ENCODE measurements at regions not wholly inside any gene's neighbourhood (a gene's known extent, or its start where the extent isn't known, plus 50 kb on each side); places are given as distances from the start of the nearest gene placed in this dataset.
"Not testable (repeated sequence)": the region's sequence is repeated elsewhere in the genome, so short reads cannot be mapped to it uniquely, and the experiment has no call there.

GRCh38 chrX:1053072-1053471 lies 159.4 kb downstream of the CRLF2 start:
- no peak for DNase-seq

GRCh38 chrX:1052021-1052420 lies 160.4 kb downstream of the CRLF2 start:
- DNase-seq, result no peak

GRCh38 chrX:1051421-1051820 lies 161.0 kb downstream of the CRLF2 start:
- no peak for DNase-seq

- no peak for DNase-seq
Measured at GRCh38 chrX:1045680-1046314, 166.7 kb downstream of the CRLF2 start.

GRCh38 chrX:1041091-1041490 lies 171.4 kb downstream of the CRLF2 start:
- no peak for DNase-seq

DNA sequence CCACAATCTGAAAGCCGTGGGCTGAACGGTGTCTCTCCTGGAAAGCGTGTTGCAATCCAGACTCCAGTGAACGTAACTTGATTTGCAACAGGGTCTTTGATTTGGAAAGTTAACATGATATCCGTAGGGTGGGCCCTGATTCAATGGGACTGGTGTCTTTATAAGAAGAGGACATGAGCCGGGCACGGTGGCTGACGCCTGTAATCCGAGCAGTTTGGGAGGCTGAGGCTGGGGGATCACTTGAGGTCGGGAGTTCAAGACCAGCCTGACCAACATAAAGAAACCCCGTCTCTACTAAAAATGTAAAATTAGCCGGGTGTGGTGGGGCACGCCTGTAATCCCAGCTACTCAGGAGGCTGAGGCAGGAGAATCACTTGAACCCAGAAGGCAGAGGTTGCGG lies 176.5 kb downstream of the CRLF2 start:
- not testable (repeated sequence) for DNase-seq

DNA sequence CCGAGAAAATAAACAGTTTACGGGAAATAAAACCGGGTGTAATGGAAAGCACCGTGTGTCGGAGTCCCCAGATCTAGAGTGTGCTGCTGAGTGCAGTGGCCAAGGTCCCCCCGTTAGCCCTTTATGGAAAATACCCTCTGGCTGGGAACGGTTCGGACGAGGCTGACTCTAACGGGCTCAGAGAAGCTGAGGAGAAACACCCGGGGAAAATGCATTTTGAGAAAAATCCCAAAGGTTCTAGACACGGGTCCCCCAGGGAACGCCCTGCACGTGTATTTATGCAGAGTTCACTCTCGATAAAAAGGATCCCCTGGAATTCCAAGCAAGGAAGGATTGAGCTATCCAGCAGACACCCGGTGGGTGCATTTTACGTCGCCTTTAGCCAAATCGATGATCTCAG lies 177.2 kb downstream of the CRLF2 start:
- no peak for DNase-seq

DNA sequence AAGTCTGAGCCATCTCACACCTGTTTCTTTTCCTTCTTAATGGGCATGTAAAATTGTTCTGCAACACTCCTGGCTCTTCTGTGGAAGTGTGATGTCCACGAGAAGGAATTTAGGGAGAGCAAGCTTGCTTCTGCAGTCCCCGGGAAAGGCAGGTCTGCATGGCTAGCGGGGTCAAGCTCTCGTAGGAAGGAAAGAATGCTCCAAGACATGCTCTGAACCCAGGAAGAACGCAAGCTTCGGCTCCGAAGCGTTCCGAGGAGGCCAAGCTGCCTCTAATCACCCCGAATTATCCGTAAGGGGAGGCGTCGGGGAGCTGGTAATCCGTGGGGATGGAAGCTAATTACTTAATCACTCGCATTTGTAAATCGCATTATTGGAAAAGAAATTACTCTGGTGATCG lies 177.7 kb downstream of the CRLF2 start:
- DNase-seq, result no peak

DNA sequence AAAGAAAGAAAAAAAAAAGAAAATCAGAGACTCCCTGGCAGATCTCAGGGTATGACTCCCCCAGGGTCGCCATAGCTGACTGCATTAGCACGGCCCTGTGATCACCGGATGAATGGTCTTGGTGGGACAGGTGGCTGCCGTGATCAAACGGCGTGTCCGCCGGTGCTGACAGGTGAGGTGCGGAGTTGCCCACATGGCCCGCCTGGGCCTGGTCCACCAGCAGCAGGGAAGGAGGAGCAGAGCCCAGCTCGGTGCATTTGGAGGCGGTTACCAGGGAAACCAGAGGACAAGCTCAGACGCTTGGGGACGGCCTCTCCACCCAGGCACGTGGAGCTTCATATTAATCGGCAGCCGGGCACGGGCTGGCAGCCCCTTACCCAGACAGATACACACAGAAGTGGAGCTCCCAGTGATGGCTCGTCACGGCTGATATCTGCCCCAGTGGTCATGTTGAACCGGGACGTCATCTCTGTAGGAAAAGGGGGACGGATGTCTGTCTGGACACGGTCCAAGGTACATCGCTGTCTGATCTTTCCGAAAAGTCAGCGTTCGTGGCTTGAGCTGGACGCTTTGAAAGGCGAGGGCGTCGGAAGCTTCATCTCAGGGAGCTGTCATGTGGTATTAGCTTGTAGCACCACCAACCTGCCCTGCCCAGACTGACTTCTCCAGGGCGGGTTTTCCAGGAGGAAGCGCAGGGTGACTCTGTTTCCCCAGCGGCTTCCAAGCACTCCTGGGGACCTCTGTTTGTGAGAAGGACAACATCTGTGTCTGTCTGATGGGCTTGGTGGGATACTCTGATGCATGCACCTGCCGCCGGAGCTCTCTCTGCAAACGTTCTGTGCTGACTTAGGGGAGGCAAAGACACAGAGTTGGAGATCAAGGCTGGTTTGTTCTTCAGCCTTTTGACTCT lies 180.7 kb downstream of the CRLF2 start:
- DNase-seq, result no peak

DNA sequence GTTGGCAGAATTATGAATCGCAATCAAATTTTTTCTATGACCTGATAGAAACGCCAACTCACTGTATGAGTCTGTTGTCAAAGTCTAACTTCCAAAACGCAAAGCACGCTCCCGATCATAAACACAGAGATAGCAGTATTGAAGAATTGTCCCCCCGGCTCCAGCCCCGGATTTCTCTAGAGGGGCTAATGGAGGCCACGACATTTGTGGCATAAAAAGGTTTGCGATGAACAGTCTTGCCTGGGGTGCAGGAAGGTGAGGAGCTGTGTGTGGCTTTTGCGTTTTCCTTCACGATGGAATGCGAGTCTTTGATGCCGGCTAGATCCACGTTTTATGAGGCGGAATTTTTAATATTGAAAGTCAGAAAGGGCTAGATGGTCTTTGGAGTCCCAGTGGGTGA lies 183.0 kb downstream of the CRLF2 start:
- DNase-seq, result no peak

- DNase-seq, result no peak
Measured at GRCh38 chrX:1027680-1028079, 184.8 kb downstream of the CRLF2 start.

- no peak for DNase-seq
Measured at GRCh38 chrX:1027133-1027532, 185.3 kb downstream of the CRLF2 start.

GRCh38 chrX:1026263-1027015 lies 186.0 kb downstream of the CRLF2 start:
- no peak for DNase-seq

DNA sequence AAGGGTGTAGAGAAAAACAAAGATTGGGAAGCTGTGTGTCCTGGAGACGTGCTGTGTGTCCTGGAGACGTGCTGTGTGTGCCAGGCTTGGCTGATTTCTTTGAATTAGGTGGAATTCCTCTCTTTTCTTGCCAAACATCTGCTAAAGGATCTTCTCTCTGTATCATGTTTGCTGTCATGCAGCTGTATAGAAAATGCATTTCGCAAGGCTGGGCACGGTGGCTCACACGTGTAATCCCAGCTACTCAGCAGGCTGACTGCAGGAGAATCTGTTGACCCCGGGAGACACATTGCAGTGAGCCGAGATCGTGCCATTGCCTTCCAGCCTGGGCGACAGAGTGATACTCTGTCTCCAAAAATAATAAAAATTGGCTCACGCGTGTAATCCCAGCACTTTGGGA lies 187.0 kb downstream of the CRLF2 start:
- DNase-seq, result no peak

GRCh38 chrX:1023676-1024075 lies 188.8 kb downstream of the CRLF2 start:
- no peak for DNase-seq

GRCh38 chrX:1021314-1021993 lies 191.0 kb downstream of the CRLF2 start:
- not testable (repeated sequence) for DNase-seq

GRCh38 chrX:1020634-1021166 lies 191.7 kb downstream of the CRLF2 start:
- DNase-seq, result no peak

- DNase-seq, result not testable (repeated sequence)
Measured at GRCh38 chrX:1016926-1017325, 195.5 kb downstream of the CRLF2 start.

GRCh38 chrX:1016281-1016680 lies 196.2 kb downstream of the CRLF2 start:
- not testable (repeated sequence) for DNase-seq

- no peak for DNase-seq
Measured at GRCh38 chrX:1012678-1013300, 199.7 kb downstream of the CRLF2 start.

DNA sequence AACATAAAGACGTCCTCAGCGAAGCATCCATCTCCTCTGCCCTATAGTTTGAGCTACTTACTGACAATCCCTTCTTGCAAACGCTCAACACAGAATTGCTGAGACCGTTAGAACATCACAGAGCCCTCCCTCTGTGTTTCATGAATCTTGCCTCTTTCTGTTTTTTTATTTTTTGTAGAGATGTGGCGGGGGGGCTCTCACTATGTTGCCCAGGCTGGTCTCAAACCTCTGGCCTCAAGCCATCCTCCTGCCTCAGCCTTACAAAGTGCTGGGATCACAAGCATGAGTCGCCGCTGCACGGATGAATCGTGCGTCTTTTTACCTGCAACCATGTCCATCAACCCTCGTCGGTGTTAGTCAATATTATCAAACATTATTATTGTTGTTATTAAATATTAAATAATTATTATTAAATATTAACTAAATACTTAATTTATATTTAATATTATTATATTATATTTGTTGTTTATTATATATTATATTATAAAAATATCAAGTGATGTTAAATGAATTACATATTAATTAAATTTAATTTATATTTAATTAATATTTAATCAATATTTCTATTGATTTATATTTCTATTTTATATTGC lies 200.7 kb downstream of the CRLF2 start:
- no peak for DNase-seq

DNA sequence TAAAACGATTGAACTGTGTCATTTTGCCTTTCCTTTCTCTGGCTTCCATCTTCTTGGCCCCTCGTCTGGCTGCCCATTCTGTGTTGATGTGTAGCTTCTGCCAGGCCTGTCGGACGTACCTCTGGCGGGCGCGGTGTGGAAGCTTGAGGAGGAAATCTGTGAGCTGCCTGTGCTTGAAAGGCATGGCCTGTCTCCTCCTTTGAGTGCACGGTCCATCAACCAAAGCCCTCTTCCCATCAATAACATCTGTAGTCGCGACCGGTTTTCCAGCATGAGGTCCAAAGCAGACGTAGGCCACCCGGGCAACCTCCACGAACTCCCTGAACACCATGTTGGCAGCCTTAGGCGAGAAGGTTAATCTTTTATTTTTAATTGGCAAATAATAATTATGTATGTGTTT lies 202.7 kb downstream of the CRLF2 start:
- DNase-seq, result no peak

Data from fibroblast of skin of right quadriceps (primary cell).